ENCODE measurements at regions not wholly inside any gene's neighbourhood (a gene's known extent, or its start where the extent isn't known, plus 50 kb on each side); places are given as distances from the start of the nearest gene placed in this dataset.

DNA sequence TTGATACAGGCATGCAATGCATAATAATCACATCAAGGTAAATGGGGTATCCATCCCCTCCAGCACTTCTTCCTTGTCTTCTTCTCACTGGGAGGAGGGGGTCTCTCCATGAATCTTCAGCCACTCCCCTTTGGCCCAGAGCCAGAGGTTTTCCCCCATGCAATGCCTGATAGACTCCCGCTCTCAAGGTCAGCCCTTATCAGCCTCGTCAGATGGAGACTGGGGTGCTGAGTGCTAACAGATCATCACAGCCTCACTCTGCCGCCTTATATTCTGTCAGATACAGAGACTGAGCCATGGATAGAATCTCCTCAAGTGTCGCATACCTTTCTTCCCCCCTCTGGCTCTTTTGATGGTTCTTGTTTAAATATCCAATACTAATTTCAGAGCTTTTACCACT is 503.1 kb downstream of the AACS start:
- DNase-seq (ENCODE audit: low spot score): no peak

DNA sequence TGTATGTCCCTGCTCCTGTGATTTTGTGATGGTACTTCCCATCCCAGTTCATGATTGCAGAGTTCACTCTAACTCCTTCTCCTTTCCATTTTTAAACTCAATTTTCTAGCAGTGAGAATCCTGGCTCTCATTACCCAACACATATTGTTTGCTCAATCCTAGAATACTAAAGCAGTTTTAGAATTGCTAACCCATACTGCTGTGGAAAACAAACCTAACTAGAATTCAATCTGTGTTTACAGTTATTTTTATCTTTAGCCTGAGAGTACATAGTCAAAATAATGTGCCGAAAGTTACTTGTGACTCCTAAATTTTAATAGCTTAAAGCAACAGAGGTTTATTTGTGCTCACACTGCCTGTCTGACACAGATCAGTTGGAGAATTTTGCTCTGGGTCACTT is 508.0 kb downstream of the AACS start:
- DNase-seq (ENCODE audit: low spot score): no peak

DNA sequence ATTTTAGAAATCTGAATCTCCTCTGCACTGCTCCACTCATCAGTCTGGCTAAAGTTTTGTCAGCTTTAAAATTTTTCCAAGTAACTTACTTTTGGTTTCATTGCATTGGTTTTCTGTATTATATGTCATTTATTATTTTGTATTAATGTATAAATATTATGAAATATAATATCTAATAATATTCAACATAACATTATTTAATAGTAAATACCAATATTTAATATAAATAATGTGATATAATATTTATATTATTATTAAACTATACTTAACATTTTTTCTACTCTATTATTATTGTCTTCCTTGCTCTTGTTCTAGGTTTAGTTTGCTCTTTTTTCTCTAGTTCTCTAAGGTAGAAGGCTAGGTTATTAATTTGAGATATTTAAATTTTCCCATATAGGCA is 512.1 kb downstream of the AACS start:
- no peak for DNase-seq (ENCODE audit: low spot score)

DNA sequence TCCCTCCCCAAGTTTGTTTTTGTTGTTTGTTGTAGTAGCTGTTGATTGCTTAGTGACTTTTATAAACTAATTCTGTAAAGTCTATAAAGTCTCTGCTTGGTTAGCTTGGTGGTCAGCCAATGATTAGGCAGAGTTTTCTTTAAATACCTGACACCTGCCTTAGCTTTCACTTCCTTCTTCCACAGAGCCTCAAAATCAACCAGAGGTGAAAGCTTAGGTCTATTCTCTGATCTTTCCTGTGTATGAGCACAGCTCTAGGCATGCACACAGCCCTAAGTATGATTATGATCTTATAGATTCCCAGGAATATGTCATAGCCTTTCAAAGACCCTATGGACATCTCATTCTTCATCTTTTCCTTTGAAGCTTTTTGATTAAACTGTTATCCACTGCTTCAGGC is 514.7 kb downstream of the AACS start:
- DNase-seq (ENCODE audit: low spot score): no peak

DNA sequence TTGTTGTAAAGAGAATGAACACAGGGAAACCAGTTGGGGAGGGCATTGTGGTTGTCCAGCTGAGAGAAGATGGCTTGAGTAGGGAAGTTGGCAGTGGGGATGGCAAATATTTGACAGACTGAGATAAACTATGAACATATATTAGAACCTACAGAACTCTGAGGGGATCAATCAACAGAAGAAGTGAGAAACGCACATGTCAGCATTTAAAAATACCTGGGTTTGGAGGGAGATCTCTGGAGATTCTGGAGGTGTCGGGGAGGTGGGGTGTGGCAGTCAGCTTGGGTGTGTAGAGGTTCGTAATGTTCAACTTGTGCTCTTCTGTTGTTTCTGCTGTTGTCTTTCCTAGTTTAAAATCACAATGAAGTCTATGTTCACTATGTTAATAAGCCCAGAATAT is 517.8 kb downstream of the AACS start:
- DNase-seq (ENCODE audit: low spot score): no peak

DNA sequence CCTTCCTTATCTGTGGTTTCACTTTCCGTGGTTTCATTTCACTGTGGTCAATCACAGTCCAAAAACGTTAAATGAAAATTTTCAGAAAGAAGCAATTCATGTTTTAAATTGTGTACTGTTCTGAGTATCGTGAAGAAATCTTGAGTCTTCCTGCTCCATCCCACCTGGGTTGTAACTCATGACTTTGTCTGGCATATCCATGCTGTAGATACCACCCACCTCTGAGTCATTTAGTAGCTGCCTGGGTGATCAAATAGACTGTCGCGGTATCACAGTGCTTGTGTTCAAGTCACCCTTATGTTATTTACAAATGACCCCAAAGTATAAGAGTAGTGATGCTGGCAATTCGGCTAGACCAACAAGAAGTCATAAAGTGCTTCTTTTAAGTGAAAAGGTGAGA is 521.2 kb downstream of the AACS start:
- DNase-seq (ENCODE audit: low spot score): no peak

DNA sequence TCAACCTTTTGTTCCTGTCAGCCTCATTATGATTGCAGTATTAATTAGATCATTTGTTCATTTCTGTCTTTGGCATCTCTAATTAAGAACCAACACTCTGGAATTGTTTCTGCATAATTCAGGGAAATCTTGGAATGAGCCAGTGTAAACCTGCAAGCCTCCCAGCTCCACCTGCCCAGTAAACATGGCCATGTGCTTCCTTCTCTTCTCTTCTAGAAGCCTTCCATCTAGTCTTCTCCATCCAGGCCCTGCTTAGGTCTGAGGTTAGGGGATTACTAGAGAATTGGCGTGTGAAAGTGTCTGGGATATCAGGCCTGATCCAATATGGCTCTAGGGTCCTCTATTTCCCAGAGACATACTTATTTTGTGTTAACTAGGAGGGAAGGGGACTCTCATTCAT is 528.0 kb downstream of the AACS start:
- DNase-seq (ENCODE audit: low spot score): no peak

DNA sequence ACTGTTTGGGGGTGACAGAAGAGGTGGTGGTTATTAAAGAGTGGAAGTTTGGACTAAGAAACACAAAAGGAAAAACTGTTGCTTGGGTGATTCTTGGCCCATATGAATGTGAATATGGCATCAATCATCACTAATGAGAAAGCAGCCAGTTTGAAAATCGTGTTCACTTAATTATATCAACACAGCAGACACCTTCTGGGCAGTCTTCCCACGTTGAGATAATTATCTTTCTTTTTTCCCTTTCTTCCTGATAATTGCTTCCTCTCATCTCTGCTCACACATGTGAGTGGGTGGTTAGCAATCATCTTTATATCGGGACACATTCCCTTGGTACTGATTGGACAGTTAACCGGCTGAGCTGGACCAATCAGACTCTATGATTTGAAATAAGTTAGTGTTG is 539.7 kb downstream of the AACS start:
- DNase-seq (ENCODE audit: low spot score): no peak

DNA sequence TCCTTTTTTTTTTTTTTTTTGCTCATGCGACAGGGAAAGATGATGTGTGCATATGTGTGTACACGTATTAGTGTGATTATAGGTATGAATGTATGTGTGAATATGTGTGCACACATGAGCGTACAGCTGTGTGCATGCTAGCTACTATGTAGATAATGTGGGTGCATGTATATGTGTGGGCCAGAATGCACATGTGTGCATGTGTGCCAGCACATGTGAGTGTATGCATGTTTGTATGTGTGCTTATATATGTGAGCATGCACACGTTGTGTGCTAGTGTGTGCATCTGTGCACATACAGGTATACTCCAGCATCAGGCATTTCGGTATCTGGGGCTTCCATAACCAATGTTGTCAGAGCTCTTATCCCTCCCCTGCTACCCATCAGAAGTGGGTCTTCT is 541.1 kb downstream of the AACS start:
- DNase-seq (ENCODE audit: low spot score): no peak

DNA sequence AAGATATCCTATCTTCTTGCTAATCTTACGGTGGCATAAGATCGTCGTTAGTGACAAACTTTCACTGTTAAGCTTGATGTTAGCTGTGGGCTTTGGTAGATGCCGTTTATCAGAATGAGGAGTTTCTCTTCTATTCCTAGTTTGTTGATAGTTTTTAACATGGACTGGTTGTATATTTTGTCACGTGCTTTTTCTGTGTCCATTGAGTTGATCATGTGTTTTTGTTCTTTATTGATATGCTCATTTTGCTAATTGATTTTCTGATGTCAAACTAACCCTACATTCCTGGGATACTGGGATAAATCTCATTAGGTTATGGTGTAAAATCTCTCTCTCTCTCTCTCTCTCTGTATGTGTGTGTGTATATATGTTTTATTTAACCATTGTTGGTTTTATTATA is 545.1 kb downstream of the AACS start:
- DNase-seq (ENCODE audit: low spot score): no peak

DNA sequence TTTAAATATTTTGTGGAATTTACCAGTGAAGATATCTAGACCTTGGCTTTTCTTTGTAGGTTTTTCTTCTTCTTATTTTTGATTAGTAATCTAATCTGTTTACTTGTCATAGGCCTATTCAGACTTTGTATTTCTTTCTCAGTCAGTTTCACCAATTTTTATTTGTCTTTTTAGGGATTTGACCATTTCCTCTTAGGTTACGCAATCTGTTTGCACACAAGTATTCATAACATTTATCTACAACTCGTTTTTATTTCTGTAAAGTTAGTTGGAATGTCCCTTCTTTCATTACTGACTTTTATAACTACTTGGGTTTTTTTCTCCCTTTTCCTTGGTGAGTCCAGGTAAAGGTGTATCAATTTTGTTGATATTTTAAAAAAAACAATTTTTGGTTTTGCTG is 545.7 kb downstream of the AACS start:
- DNase-seq (ENCODE audit: low spot score): no peak

DNA sequence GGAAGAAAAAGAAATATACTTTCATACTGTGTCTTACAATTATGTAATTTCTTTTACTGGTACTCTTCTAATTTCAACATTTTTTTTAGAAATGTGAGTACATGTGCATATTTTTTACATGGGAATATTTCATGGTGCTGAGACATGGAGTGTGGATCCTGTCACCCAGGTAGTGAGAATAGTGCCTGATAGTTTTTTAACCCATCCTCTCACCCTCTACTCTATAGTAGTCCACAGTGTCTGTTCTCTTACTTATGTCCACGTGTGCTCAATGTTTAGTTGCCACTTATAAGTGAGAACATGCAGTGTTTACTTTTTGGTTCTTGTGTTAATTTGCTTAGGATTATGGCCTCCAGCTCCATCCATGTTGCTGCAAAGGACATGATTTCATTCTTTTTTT is 548.8 kb downstream of the AACS start:
- DNase-seq (ENCODE audit: low spot score): no peak

DNA sequence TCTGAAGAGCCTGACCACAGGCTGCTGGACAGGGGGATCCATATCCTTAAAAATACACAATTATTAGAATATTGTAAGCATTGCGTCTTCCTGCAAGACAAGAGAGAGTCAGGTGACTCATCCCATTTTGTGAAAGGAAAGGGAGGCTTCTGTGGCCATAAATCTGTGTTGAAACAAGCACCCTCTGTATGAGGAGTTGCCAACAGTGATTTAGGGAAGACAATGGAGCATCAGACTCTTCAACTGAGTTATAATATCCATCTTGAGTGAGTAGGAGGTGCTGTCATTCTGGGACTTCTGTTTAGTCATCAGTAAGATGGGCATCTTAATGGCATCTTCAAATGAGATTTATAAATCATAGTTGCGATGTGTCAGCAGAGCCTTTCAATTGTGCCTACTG is 554.5 kb downstream of the AACS start:
- DNase-seq (ENCODE audit: low spot score): no peak

DNA sequence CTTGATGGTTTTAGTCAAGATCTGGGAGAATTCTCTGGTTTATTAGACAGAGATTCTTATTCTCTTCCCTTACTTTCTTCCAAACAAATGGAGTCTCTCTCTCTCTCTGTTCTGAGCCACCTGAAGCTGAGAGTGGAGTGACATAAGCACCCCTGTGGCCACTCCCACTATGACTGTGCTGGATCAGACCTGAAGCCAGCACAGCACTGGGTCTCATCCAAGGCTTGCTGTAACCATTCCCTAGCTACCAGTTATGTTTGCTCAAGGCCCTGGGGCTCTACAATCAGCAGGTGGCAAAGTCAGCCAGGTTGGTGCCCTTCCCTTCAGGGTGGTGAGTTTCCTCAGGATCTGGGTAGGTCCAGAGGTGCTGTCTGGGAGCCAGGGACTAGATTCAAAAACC is 568.5 kb downstream of the AACS start:
- DNase-seq (ENCODE audit: low spot score): no peak

DNA sequence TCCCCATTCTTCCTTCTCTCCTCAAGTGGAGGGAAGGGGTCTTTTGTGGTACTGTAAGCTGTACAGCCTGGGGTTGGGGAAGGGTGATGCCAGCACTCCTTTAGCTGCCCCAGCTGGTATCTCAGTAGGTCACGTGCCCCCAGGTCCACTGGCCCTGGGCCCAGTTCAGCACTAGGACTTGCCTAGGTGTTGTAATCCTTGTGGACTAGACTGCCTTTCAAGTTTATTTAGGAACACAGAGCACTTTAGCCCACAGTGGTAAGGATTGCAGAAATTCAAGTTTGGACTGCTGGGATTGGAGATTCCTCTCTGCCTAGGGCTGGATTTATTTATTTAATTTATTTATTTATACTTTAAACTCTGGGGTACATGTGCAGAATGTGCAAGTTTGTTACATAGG is 569.6 kb downstream of the AACS start:
- no peak for DNase-seq (ENCODE audit: low spot score)

DNA sequence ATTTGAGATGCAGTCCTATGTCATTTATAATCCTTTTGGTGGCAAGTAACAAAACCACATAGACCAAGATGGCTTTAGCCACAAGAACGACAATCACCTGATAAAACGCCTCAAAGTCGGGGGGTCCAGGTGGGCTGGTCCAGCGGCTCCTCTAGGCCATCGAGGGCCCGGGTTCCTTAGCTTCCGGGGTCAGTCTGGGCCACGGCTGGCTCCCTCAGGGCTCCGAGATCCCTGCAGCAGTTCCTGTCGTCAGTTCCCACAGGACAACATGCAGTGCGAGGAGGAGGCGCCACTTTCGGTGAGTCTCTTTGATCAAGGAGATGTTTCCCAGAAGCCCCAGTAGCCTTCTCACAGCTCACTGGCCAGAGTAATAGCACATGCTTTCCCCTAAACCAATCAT is 574.6 kb downstream of the AACS start:
- no peak for DNase-seq (ENCODE audit: low spot score)

DNA sequence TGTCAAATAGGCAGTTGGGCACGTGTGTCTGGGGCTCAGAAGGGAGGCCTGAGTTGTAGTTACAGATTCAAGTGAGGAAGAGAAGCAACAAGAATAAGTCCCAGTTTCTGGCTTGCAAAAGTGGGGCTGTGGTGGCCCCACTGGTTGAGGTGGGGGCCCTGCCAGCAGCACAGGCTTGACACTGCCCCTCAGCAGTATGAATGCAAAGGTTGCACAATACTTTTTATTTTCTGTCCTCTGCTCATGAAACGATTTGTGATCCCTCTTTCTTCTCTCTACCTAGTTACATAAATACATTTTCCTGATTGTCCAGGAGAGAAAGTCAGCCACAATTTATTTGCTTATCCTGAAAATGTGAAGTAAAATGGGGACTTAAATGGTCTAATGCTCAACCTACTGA is 577.8 kb downstream of the AACS start:
- no peak for DNase-seq (ENCODE audit: low spot score)

DNA sequence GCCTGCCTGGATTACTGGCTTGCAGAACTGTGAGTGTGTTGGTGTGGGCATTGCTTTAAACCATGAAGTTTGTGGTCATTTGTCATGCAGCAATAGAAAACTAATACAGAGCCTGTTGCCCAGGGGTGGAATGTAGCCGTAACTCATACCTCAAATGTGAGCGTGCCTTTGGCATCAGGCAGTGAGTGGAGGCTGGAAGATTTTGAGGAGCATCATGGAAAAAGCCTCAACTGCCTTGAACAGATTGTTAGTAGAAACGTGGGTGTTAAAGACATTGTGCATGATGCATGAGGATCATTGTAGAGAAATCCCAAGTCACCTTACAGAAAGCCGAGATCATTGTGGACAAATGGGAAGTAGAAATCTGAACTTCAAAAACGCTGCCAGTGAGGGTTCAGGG is 580.5 kb downstream of the AACS start:
- no peak for DNase-seq (ENCODE audit: low spot score)

DNA sequence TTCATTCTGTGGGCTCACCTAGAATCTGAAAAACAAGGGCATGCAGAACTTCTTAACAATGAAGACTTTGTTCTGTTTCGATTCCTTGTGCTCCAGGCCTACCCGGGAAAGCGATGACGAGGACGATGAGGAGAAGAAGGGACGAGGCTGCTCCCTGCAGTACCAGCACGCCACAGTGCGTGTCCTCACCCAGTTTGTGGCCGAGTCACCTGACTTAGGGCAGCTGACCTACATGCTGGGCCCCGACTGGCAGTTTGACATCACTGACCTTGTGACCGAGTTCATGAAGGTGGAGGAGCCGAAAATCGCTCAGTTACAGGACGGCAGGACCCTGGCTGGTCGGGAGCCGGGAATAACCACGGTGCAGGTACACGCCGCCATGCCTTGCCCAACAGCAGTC is 585.4 kb downstream of the AACS start:
- DNase-seq (ENCODE audit: low spot score): no peak

DNA sequence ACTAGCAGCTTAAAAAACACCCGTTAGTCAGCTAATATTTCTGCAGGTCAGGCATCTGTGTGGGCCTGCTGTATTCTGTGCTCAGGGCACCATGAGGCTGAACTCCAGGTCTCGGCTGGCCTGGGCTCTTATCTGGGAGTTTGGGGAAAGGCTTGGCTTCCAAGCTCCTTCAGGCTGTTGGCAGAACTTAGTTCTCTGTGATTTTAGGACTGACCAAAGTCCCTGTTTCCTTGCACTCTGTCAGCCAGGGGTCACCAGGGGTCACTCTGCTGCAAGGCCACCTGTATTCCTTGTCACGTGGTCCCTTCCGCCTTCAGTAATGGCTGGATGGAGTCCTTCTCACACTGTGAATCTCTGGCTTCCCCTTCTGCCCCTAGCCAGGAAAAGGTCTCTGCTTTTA is 586.4 kb downstream of the AACS start:
- no peak for DNase-seq (ENCODE audit: low spot score)

DNA sequence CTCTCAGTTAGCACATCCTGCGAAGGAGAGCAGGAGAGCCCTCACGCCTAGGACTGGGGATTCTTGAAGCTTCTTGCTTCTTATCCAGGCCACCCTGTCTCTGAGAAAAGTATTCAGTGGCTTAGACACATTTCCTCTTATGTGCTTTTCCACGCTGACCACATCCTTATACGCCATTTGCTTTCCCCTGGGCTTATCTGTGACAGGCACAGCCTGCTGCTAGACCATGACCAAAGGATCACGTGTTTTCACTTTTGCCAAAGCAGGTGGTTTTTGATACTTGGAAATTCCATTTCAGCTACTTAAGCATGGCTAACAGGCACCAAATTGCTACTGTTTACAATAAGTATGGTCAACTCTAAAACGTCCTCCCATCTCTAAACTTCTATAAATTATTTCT is 587.4 kb downstream of the AACS start:
- no peak for DNase-seq (ENCODE audit: low spot score)

DNA sequence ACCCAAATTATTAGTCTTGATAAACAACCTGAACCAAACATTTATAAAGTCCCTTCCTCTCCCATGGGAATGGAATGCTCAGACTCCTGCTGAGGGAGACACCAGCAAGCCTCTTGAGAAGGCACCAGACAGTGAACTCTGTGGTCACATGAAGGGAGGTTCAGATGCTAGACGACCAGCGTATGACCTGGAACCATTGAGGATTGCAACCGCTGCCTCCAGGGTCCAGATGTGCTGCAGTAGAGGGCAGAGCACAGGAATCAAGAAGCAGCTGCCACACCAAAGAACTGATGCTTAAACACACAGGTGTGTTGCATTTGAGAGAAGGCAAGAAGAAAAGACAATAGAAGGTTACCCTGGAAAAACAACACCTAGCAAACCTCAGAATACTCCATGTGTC is 592.4 kb downstream of the AACS start:
- DNase-seq (ENCODE audit: low spot score): no peak

DNA sequence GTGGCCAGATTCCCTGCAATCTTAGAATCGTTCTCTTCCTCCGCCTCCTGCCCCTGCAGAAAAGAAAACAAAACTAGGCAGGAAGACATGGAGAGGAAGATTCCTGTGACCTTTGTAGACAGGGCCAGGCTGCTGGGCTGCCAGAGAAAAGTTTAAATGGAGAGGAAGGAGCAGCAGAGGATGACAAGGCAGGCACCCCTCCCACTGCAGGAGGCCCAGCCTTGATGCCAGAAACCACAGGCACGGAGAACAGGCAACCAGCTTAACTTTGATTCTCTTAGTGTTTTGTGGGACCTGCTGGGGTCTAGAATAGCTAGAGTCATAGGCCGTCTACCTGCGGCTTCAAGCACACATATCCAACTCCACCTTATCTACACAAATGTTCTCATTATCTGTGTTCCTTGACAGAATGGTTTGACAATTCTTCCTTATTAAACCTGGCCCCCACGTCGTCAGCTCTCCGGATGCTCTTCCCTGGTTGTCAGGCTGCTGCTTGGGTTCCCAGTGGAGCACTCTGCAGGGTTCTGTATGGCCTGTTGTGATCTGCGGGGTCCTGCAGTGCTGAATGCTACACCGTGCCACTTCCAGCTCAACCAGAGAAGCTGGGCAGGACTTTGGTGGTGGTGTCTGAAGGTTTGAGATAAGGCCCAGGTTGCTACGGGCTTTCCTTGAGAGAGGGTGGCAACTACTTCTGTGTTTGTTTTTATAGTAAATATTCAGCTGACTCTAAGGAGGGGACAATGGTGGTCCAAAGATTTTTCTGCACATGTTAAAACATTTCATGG is 609.5 kb downstream of the AACS start:
- DNase-seq (ENCODE audit: low spot score): no peak

DNA sequence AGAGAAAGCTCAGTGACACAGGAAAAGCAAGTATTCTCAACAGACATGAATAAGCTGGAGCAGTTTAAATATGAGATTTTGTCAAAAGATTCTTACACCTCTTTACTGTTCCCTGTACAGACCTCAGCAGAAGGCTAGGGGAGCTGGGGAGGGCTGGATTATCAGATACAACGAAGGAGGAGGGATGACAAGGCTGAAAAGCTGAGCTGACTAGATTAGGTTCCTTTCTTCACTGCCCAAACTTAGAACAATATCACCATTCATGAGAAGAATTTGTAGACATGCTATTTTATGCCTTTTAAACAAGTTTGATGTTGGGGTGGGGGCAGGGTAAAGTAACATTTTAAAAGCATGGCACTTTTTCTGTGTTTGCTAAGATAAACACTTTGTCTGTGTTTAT is 611.1 kb downstream of the AACS start:
- DNase-seq (ENCODE audit: low spot score): no peak

DNA sequence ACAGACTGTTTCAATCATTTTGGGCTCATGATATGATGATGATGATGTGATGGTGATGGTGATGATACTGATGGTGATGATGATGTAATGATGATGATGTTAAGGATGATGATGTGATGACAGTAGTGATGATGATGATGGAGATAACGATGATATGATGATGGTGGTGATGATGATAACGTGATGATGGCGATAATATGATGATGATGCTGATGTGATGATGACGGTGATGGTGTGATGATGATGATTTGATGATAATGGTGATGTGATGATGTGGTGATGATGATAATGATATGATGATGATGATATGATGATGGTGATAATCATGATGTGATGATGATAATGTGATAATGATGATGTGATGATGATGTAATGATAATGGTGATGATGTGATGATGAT is 612.6 kb downstream of the AACS start:
- DNase-seq (ENCODE audit: low spot score): no peak

Data from D341Med (cell line).